Natural killer cell treated with Interleukin-12 subunit alpha and Interleukin-12 subunit beta and Interleukin-15 and Interleukin-18, amount 100 ng/mL, for 72 hours (primary cell): ENCODE measurements at regions not wholly inside any gene's neighbourhood (a gene's known extent, or its start where the extent isn't known, plus 50 kb on each side); places are given as distances from the start of the nearest gene placed in this dataset.

Experiments
- ATAC-seq, 2 donors: fragments of 150-1000 bp; cut with Tn5 transposase in 1 of 2; sonication (Bioruptor Pico), chemical (Tn5 transposase) in 1 of 2; 2 replicates each; pipeline ENCODE4 v1.10.0; 2021
- DNase-seq: peaks from one replicate; pipeline ENCODE4 v3.0.0; 2022; ENCODE audit warnings: low spot score
- H3K27ac Mint-ChIP-seq, 2 donors: 1 replicate in 1 of 2; 2 replicates in 1 of 2; pipeline ENCODE4 v1.8.0; 2022; ENCODE audit warnings: mixed read lengths in 2 of 2, mild to moderate bottlenecking in 1 of 2, moderate library complexity in 1 of 2
- H3K27me3 Mint-ChIP-seq, 2 donors: 1 replicate in 1 of 2; 2 replicates in 1 of 2; pipeline ENCODE4 v1.8.0; 2022; ENCODE audit warnings: mixed read lengths in 2 of 2
- H3K36me3 Mint-ChIP-seq: one replicate; pipeline ENCODE4 v1.8.0; 2022; ENCODE audit warnings: mixed read lengths
- H3K4me1 Mint-ChIP-seq, 2 donors: 1 replicate in 1 of 2; 2 replicates in 1 of 2; pipeline ENCODE4 v1.8.0; 2022; ENCODE audit warnings: low read depth in 2 of 2, mixed read lengths in 2 of 2, mild to moderate bottlenecking in 1 of 2
- H3K4me3 Mint-ChIP-seq: one replicate; pipeline ENCODE4 v1.8.0; 2022; ENCODE audit warnings: mixed read lengths
- H3K9me3 Mint-ChIP-seq: 2 replicates; pipeline ENCODE4 v1.8.0; 2022; ENCODE audit warnings: mixed read lengths

DNA sequence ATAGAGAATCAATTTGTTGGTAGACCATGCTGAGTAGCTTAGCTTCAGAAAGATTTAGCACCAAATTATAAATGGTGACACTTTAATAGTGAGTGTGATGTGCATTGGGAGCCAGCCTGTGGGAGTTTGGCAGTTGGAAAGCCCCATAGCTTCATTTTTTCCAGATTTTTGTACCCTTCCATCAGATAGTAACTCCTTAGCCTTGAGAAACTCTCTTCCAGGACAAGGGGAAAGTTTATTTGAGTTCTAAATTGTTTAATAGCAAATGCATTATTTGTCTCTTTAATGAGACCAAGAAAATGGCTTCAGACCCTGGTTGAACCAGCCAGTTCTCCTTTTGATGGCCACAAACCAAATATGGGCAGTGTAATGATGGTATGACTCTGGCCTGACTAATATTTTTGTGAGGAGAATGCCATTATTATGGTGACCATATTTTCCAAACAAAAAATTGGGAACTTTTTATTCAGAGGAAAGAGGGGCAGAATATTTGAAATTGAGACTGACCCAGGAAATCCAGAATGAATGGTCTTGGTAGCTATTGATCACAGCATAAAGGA, 49.8 kb downstream of the PLCE1 start:
- no peak overlapping the region for H3K27ac Mint-ChIP-seq
- H3K4me1 Mint-ChIP-seq, result no peaks in the 10 kb centered on the region
- no peak for ATAC-seq
- no peaks in the 10 kb centered on the region for H3K36me3 Mint-ChIP-seq
- H3K9me3 Mint-ChIP-seq, result no peaks in the 10 kb centered on the region
- H3K4me3 Mint-ChIP-seq, result no peak overlapping the region
- no peak for DNase-seq
- peaks cover 0 to 9% of the 10 kb centered on the region in 2 donors for H3K27me3 Mint-ChIP-seq

DNA sequence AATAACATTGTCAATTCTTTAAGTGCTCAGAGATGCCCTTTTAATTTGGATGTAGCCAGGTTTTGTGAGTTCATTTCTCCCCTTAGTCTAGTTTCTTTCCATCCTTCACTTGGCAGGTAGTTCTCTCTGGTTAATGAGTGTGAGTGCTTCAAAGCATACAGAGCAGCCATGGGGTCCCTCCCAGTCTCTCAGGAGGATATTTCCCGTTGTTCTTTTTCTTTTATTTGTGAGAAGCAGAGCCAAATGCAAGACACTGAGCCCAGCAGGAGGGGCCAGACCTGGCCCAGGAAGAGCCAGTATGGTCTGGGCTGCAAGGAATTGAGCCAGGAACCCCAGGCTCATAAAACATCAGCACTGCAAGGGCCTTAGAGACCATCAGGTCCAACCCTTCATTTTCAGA, 52.4 kb downstream of the PLCE1 start:
- Mint-ChIP-seq H3K36me3 (no peaks in the 10 kb centered on the region), H3K27me3 (peaks cover 2 to 21% of the 10 kb centered on the region in 2 donors), H3K4me3 (no peak overlapping the region), H3K9me3 (no peaks in the 10 kb centered on the region), H3K27ac (no peak overlapping the region), H3K4me1 (no peaks in the 10 kb centered on the region)
- no peak for ATAC-seq
- DNase-seq, result no peak

DNA sequence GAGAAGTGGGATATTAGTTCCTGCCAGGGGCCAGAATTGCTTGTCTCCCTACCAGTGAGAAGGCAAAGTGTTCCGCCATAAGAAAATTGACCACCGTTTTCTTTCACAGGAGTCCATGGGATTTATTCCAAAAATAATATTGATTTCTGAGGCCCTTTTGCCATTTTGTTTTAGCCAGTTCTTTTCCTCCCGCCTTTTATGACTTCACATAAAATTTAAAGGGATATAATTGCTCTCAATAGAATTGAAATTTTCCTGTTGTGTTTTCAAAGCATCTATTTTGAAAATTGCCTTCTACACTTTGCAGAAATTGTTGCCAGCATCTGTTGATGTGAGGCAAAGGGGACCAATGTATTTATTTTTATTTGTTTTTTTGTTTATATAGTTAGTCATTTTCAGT, 53.6 kb downstream of the PLCE1 start:
- no peaks in the 10 kb centered on the region for H3K9me3 Mint-ChIP-seq
- H3K4me3 Mint-ChIP-seq, result no peak overlapping the region
- ATAC-seq (no peak), DNase-seq (no peak)
- H3K36me3 Mint-ChIP-seq, result no peaks in the 10 kb centered on the region
- peaks cover 2 to 21% of the 10 kb centered on the region in 2 donors for H3K27me3 Mint-ChIP-seq
- no peaks in the 10 kb centered on the region for H3K4me1 Mint-ChIP-seq
- H3K27ac Mint-ChIP-seq, result no peak overlapping the region

DNA sequence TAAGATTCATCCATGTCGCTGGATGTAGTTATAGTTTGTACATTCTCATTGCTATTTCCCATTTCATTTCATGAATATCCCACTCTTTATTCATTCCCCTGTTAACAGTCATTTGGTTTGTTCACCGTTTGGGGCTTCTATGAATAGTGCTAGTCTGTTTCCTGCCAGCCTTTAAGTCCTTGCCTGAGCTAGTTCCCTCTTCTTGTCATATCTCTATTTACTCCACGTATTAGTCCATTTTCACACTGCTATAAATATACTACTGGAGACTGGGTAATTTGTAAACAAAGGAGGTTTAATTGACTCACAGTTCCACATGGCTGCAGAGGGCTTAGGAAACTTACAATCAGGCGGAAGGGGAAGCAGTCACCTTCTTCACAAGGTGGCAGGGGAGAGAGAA, 56.2 kb downstream of the PLCE1 start:
- Mint-ChIP-seq H3K4me1 (no peaks in the 10 kb centered on the region), H3K36me3 (no peaks in the 10 kb centered on the region), H3K27me3 (peaks cover 2 to 21% of the 10 kb centered on the region in 2 donors), H3K27ac (no peak overlapping the region), H3K4me3 (no peak overlapping the region), H3K9me3 (no peaks in the 10 kb centered on the region)
- no peak for DNase-seq
- no peak for ATAC-seq

DNA sequence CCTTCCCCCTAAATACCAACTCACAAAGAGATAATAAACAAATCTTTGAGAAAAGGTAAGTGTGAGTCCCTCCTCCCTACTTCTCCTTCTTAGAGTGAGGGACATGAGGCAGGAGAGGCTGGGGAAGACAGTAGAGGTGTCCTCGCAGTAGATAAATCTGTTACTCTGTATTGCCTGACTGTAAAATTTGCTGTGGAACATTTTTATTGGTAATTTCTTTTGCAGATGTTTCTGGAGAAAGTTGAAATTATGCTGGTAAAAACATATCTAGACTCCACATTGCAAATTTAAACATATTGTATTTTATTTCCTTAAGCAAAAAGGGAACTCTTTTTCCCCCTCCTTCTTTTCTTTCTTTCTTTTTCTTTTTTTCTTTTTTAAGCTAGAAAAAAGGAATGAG, 58.5 kb downstream of the PLCE1 start:
- Mint-ChIP-seq H3K4me1 (no peaks in the 10 kb centered on the region), H3K27me3 (peaks cover 2 to 21% of the 10 kb centered on the region in 2 donors), H3K36me3 (no peaks in the 10 kb centered on the region), H3K27ac (no peak overlapping the region), H3K9me3 (no peaks in the 10 kb centered on the region), H3K4me3 (no peak overlapping the region)
- ATAC-seq (no peak), DNase-seq (no peak)

DNA sequence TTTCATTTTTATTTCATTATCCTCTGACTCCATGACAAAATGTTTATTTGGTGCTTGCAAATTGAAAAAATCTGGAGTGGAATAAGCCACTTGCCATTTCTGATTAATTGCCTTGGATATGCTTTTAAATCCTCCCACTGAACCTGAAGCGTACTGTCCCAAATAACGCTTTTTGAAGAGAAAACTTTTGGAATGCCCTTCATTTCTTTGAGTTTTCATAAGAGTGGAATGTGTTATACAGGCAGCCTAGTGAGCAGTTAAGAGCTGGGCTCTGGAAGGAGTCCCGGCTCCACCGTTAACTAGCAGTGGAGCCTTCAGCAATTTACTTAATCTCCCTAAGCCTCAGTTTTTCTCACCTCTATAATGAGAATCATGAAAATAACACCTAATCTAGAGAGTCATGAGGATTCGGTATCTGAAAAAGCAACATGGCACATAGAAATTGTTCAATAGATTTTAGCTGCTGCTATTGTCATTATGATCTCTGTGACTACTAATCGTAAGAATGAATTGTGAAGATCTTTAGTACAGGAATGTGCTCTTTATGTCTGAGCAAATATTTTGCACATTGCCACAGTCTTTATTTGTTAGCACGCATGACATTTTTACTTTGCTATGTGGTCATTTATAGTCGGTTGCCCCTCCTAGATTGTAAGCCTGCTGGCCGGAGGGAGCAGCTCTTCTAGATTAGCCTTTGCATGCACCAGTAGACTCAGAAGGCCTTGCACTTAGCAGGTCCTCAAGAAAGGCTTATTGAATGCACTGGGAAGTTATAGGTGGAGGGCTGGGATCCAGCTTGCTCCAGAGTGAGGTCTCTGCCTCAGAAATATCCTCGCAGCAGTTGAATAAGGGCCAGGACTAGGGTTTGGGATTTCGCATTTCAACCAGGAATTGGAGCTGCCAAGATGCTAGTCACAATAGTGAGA, 59.4 kb downstream of the PLCE1 start:
- H3K27me3 Mint-ChIP-seq, result peaks cover 2 to 15% of the 10 kb centered on the region in 2 donors
- no peak for ATAC-seq
- DNase-seq, result no peak
- no peaks in the 10 kb centered on the region for H3K36me3 Mint-ChIP-seq
- no peaks in the 10 kb centered on the region for H3K4me1 Mint-ChIP-seq
- H3K9me3 Mint-ChIP-seq, result no peaks in the 10 kb centered on the region
- H3K4me3 Mint-ChIP-seq, result no peak overlapping the region
- H3K27ac Mint-ChIP-seq, result no peak overlapping the region

DNA sequence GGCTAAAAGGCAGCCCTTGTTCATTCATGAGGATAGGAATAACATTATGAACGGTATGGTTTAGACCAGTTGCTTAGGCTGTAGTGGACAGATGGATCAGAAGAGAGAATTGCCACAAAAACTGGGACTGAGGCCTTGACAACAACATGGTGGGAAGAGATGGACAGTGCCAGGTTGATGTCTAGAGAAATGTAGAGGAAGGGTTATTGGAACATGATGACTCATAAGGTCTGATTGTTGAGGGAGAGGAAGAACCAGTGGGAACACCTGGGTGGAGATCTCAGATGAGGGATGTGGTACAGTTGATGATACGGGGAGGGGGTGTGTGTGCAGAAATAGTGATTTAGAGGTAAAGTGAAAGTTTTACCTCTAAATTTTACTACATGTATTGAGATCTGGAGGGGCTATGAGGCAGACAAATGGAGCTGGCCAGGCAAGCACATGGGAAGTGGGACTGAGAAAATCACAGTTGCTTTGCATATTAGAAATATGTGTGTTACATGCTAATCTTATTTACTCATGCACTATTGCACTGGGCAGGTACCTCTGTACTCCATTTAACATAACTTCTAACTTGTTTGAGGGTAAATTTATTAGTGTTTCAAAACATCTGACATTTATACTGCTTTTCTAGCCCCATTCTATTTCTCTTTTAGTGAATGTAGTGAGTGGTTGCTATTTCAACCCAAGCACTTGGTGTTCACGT, 65.6 kb downstream of the PLCE1 start:
- Mint-ChIP-seq H3K4me3 (no peak overlapping the region), H3K27me3 (peaks cover 6 to 16% of the 10 kb centered on the region in 2 donors), H3K36me3 (no peaks in the 10 kb centered on the region), H3K9me3 (peaks cover 12% of the 10 kb centered on the region), H3K27ac (no peak overlapping the region), H3K4me1 (no peaks in the 10 kb centered on the region)
- DNase-seq (no peak), ATAC-seq (no peak)

DNA sequence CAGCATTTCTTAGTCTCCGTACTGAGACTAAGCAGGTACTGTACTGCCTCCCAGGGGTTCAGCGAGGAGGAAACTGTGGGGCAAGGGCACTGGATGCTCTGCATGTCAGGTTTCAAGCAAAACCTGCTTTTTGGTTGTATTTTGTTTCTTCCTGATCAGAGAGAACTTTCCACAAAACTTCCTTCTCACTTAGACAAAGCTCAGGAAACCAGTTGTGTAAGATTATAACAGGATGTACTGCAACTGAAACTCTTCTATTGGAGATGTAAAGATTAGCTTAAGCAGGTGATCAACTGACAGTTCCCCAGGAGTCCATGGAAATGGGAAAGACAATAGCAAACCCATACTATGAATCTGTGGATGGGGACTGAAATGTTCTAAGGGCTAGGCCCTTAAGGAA, 67.3 kb downstream of the PLCE1 start:
- no peak for DNase-seq
- Mint-ChIP-seq H3K27ac (no peak overlapping the region), H3K36me3 (no peaks in the 10 kb centered on the region), H3K27me3 (peaks cover 6 to 16% of the 10 kb centered on the region in 2 donors), H3K4me1 (no peaks in the 10 kb centered on the region), H3K9me3 (peaks cover 12% of the 10 kb centered on the region), H3K4me3 (no peak overlapping the region)
- no peak for ATAC-seq

DNA sequence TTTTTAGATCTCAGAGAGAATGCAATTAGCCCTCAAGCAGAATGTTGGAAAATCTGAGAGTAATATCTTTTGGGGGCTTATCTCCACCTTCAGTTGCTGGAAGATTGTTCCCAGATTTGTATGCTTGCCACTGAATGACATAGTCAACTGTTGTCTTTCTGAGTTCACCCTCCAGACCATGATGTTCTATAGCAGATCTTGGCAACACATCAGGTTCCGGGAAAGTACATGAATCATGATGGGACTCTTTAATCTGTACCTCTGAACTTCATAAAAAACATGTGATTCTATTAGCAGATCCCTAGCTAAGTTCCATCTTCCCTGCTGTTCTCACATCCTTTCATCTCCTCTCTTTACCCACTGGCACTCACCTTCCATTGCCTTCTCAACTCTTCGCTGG, 68.9 kb downstream of the PLCE1 start:
- Mint-ChIP-seq H3K9me3 (peaks cover 16% of the 10 kb centered on the region), H3K27ac (no peak overlapping the region), H3K36me3 (no peaks in the 10 kb centered on the region), H3K4me3 (no peak overlapping the region), H3K27me3 (peaks cover 6 to 16% of the 10 kb centered on the region in 2 donors), H3K4me1 (no peaks in the 10 kb centered on the region)
- no peak for DNase-seq
- ATAC-seq, result no peak

DNA sequence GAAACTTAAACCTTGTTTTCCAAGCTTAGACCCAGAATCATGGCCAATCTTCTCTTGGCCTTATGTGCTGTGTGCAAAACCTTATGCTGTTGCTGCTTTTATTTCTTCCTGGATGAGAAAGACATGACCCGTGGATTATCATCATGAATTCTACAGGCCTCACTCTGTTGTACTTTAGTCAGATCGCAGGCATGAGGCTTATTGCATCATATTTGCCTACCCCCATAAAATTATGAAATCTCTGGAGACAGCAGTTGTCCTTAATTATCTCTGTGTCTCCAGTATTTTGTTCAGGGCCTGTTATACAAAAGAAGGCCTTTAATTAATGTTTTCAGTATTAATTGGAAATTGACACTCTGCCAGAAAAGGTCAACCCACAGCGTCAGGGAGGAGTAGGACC, 71.6 kb downstream of the PLCE1 start:
- H3K27ac Mint-ChIP-seq, result no peak overlapping the region
- H3K4me1 Mint-ChIP-seq, result no peaks in the 10 kb centered on the region
- DNase-seq (no peak), ATAC-seq (no peak)
- H3K36me3 Mint-ChIP-seq, result no peaks in the 10 kb centered on the region
- H3K4me3 Mint-ChIP-seq, result no peak overlapping the region
- peaks cover 11% of the 10 kb centered on the region for H3K9me3 Mint-ChIP-seq
- peaks cover 0 to 7% of the 10 kb centered on the region in 2 donors for H3K27me3 Mint-ChIP-seq

DNA sequence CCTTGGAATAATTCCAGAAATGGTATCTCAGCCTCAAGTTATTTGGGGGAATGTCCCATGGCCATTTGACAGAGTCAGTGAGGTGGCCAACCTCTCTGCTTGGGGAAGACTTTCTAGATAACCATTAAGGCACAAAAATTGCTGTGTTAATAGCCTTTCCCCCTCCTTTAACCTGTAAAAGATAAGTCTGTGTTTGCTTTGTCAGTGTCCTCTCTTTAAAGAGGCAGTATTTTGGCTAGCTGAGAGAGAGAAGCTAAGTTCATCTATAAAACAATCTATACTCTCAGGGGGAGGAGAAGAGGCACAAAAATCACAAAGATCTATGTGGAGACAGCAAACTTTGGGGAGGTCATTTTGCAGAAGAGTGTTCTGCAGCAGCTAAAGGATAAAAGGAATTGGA, 72.1 kb downstream of the PLCE1 start:
- no peak for ATAC-seq
- peaks cover 11% of the 10 kb centered on the region for H3K9me3 Mint-ChIP-seq

DNA sequence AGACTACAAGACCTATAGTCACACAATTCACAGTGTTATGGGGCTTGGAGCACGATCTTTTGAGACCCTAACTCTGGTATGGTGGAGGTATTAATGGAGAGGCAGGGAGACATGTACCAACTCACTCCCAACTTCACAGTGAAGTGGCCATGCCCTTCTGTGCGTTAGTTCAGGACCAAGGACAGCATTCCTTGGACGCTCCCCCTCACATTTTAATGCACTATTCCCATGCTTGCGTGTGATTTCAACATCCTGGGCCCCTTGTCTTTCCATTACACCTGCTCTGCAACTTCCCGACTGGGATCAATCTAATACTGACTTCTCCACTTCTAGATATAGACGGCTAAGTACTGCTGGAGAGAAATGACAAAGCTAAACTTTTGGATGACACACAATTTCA, 72.7 kb downstream of the PLCE1 start:
- no peaks in the 10 kb centered on the region for H3K36me3 Mint-ChIP-seq
- ATAC-seq, result no peak
- peaks cover 0 to 7% of the 10 kb centered on the region in 2 donors for H3K27me3 Mint-ChIP-seq
- H3K27ac Mint-ChIP-seq, result no peak overlapping the region
- no peaks in the 10 kb centered on the region for H3K4me1 Mint-ChIP-seq
- DNase-seq, result no peak
- peaks cover 11% of the 10 kb centered on the region for H3K9me3 Mint-ChIP-seq
- no peak overlapping the region for H3K4me3 Mint-ChIP-seq

More for the DNA sequence above, 72.1 kb downstream of the PLCE1 start:
- Mint-ChIP-seq H3K36me3 (no peaks in the 10 kb centered on the region), H3K4me3 (no peak overlapping the region), H3K4me1 (no peaks in the 10 kb centered on the region), H3K27ac (no peak overlapping the region), H3K27me3 (peaks cover 0 to 7% of the 10 kb centered on the region in 2 donors)
- DNase-seq, result no peak

DNA sequence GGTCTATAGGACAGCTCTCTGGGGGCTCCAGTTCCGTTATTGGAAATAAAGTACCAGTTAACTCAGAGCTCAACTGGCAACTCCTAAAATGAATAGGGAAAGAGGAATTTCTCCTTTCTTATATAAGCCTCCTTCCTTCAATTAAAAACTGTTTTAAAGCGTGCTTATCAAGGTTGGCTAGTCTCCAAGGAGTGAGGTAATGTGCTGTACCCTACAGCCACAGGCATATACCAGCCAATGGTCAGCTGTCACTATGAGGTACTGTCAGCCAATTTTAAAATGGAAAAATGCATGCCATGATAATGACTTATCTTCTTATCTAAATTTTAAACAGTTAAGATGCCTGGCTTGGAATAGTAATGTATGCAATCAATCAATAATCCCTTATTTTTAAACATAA, 76.2 kb downstream of the PLCE1 start:
- Mint-ChIP-seq H3K4me1 (no peaks in the 10 kb centered on the region), H3K36me3 (no peaks in the 10 kb centered on the region), H3K4me3 (no peak overlapping the region), H3K27me3 (peaks cover under 1 to 14% of the 10 kb centered on the region in 2 donors), H3K9me3 (peaks cover 4% of the 10 kb centered on the region), H3K27ac (no peak overlapping the region)
- no peak for ATAC-seq
- DNase-seq, result no peak

DNA sequence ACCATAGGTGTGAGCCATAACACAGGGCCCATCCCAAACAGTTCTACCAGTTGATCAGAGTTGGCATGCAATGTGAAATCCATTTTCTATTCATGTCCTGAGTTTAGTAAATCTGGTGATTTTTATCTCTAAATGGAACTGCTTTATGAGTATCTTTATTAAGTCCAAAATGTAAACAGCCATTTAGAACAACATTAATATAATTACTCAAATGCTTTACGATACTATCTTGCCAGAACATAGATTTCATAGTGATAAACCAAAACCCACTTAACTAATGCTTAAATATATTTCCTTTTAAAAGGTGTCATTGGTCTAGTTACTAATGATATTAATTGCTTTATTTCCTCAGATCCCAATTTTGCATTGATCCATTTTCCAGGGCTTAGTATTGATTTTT, 80.7 kb downstream of the PLCE1 start:
- H3K27me3 Mint-ChIP-seq, result peaks cover 2 to 14% of the 10 kb centered on the region in 2 donors
- no peaks in the 10 kb centered on the region for H3K4me1 Mint-ChIP-seq
- ATAC-seq, result no peak
- no peak overlapping the region for H3K27ac Mint-ChIP-seq
- DNase-seq, result no peak
- H3K4me3 Mint-ChIP-seq, result no peak overlapping the region
- no peaks in the 10 kb centered on the region for H3K36me3 Mint-ChIP-seq
- peaks cover 4% of the 10 kb centered on the region for H3K9me3 Mint-ChIP-seq
